ENCODE measurements at regions not wholly inside any gene's neighbourhood (a gene's known extent, or its start where the extent isn't known, plus 50 kb on each side); places are given as distances from the start of the nearest gene placed in this dataset.

DNA sequence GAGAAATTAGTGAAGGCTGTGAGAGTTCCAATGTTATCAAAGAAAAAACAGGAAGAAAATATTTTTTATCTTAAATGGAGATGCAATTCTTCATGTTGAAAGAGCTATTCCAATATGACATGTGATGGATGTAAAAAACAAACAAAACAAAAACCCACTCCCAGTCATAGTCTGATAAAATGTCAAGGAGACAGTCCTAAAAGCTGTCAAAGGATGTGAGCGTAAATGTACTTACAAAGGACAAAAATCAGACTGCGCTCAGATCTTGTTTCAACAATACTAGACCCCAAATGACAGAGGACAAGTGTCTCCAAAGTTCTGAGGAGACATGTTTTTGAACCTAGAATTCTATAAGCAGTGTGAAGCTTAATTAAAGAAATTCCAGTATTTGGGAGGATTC, 265.8 kb downstream of the PLPP3 start:
- Mint-ChIP-seq H3K4me3 (no peak overlapping the region), H3K27me3 (ENCODE audit: low read depth in 2 of 2) (peaks cover 0 to 2% of the 10 kb centered on the region in 2 donors), H3K36me3 (no peaks in the 10 kb centered on the region), H3K27ac (no peak overlapping the region), H3K4me1 (no peaks in the 10 kb centered on the region), H3K9me3 (peaks cover 5 to 6% of the 10 kb centered on the region in 2 donors)
- no peak for TF ChIP-seq CTCF (IDR thresholded peaks at IDR 0.05)
- DNase-seq = no peak
- Histone ChIP-seq H3K9me3 (ENCODE audit: control insufficient read depth, insufficient read depth, low read length) (no peaks in the 10 kb centered on the region), H3K4me1 (ENCODE audit: control insufficient read depth, insufficient read depth, low read length) (no peaks in the 10 kb centered on the region), H3K27ac (ENCODE audit: low read length) (no peak overlapping the region), H3K27me3 (ENCODE audit: control insufficient read depth, insufficient read depth, low read length) (no peaks in the 10 kb centered on the region), H3K36me3 (ENCODE audit: control insufficient read depth, insufficient read depth, low read length) (no peaks in the 10 kb centered on the region), H3K4me3 (ENCODE audit: low read length) (no peak overlapping the region)
- intact Hi-C loops (cut with micrococcal nuclease) = no loop called here
- ATAC-seq = no peak
- 96% methylated on average over 2 of the region's 2 CpGs for WGBS (ENCODE audit: insufficient coverage)

GRCh38 chr1:56311766-56312165, 267.6 kb downstream of the PLPP3 start:
- Mint-ChIP-seq H3K27ac (no peak overlapping the region), H3K27me3 (ENCODE audit: low read depth in 2 of 2) (peaks cover 0 to 5% of the 10 kb centered on the region in 2 donors), H3K36me3 (no peaks in the 10 kb centered on the region), H3K9me3 (peaks cover 5 to 6% of the 10 kb centered on the region in 2 donors), H3K4me3 (no peak overlapping the region), H3K4me1 (no peaks in the 10 kb centered on the region)
- Histone ChIP-seq H3K9me3 (ENCODE audit: control insufficient read depth, insufficient read depth, low read length) (no peaks in the 10 kb centered on the region), H3K4me3 (ENCODE audit: low read length) (no peak overlapping the region), H3K4me1 (ENCODE audit: control insufficient read depth, insufficient read depth, low read length) (no peaks in the 10 kb centered on the region), H3K27ac (ENCODE audit: low read length) (no peak overlapping the region), H3K27me3 (ENCODE audit: control insufficient read depth, insufficient read depth, low read length) (no peaks in the 10 kb centered on the region), H3K36me3 (ENCODE audit: control insufficient read depth, insufficient read depth, low read length) (no peaks in the 10 kb centered on the region)
- intact Hi-C loops (cut with micrococcal nuclease) = no loop called here
- ATAC-seq = no peak
- TF ChIP-seq CTCF (IDR thresholded peaks at IDR 0.05) = no peak
- DNase-seq = no peak
- 96% methylated on average over 2 of the region's 2 CpGs for WGBS (ENCODE audit: insufficient coverage)

GRCh38 chr1:56310945-56311344, 268.4 kb downstream of the PLPP3 start:
- no peak for DNase-seq
- Histone ChIP-seq H3K27me3 (ENCODE audit: control insufficient read depth, insufficient read depth, low read length) (no peaks in the 10 kb centered on the region), H3K4me3 (ENCODE audit: low read length) (no peak overlapping the region), H3K36me3 (ENCODE audit: control insufficient read depth, insufficient read depth, low read length) (no peaks in the 10 kb centered on the region), H3K9me3 (ENCODE audit: control insufficient read depth, insufficient read depth, low read length) (no peaks in the 10 kb centered on the region), H3K4me1 (ENCODE audit: control insufficient read depth, insufficient read depth, low read length) (no peaks in the 10 kb centered on the region), H3K27ac (ENCODE audit: low read length) (no peak overlapping the region)
- no peaks in the 10 kb centered on the region for H3K4me1 Mint-ChIP-seq
- TF ChIP-seq CTCF (IDR thresholded peaks at IDR 0.05) = no peak
- intact Hi-C loops (cut with micrococcal nuclease) = no loop called here
- peaks cover 0 to 2% of the 10 kb centered on the region in 2 donors for H3K27me3 Mint-ChIP-seq (ENCODE audit: low read depth in 2 of 2)
- H3K9me3 Mint-ChIP-seq = peaks cover 5 to 6% of the 10 kb centered on the region in 2 donors
- no peak overlapping the region for H3K27ac Mint-ChIP-seq
- no peak for ATAC-seq
- H3K4me3 Mint-ChIP-seq = no peak overlapping the region
- 76% methylated on average over 3 of the region's 3 CpGs for WGBS (ENCODE audit: insufficient coverage)
- H3K36me3 Mint-ChIP-seq = no peaks in the 10 kb centered on the region

DNA sequence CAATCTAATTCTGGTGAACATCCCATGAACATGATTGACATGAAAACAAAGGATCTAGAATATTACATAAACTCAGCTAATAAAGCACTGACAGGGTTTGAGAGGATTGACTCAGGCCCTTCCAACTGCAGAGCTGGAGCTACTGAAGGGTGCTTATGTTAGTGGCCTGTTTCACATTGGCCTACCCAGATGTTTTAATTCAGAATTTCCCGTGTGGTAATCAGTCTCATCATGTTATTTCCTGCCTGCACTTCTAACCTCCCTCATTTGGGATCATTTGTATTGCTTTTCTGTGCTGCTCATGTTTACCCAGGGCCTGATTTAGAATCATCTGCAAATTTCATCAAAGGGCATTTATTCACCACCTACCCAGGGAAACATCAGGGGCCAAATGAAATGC, 270.3 kb downstream of the PLPP3 start:
- Histone ChIP-seq H3K9me3 (ENCODE audit: control insufficient read depth, insufficient read depth, low read length) (no peaks in the 10 kb centered on the region), H3K27ac (ENCODE audit: low read length) (no peak overlapping the region), H3K4me1 (ENCODE audit: control insufficient read depth, insufficient read depth, low read length) (no peaks in the 10 kb centered on the region), H3K4me3 (ENCODE audit: low read length) (no peak overlapping the region), H3K36me3 (ENCODE audit: control insufficient read depth, insufficient read depth, low read length) (no peaks in the 10 kb centered on the region), H3K27me3 (ENCODE audit: control insufficient read depth, insufficient read depth, low read length) (no peaks in the 10 kb centered on the region)
- Mint-ChIP-seq H3K9me3 (peaks cover 5 to 6% of the 10 kb centered on the region in 2 donors), H3K27ac (no peak overlapping the region), H3K27me3 (ENCODE audit: low read depth in 2 of 2) (peaks cover 0 to 2% of the 10 kb centered on the region in 2 donors), H3K4me1 (no peaks in the 10 kb centered on the region), H3K36me3 (no peaks in the 10 kb centered on the region), H3K4me3 (no peak overlapping the region)
- TF ChIP-seq CTCF (IDR thresholded peaks at IDR 0.05) = no peak
- ATAC-seq (no peak), DNase-seq (no peak)
- intact Hi-C loops (cut with micrococcal nuclease) = no loop called here
- WGBS (ENCODE audit: insufficient coverage) = 78% methylated on average over 1 of the region's 1 CpG
